HG02588 (cell line): ENCODE measurements at regions not wholly inside any gene's neighbourhood (a gene's known extent, or its start where the extent isn't known, plus 50 kb on each side); places are given as distances from the start of the nearest gene placed in this dataset.
"Not testable (repeated sequence)": the region's sequence is repeated elsewhere in the genome, so short reads cannot be mapped to it uniquely, and the experiment has no call there.

Experiments used
- ATAC-seq: cut with Tn5 transposase; IDR thresholded peaks from one replicate; pipeline ENCODE4 v1.9.1; 2021; ENCODE audit warnings: mild to moderate bottlenecking, moderate library complexity; ENCODE audit not compliant: unreplicated experiment

DNA sequence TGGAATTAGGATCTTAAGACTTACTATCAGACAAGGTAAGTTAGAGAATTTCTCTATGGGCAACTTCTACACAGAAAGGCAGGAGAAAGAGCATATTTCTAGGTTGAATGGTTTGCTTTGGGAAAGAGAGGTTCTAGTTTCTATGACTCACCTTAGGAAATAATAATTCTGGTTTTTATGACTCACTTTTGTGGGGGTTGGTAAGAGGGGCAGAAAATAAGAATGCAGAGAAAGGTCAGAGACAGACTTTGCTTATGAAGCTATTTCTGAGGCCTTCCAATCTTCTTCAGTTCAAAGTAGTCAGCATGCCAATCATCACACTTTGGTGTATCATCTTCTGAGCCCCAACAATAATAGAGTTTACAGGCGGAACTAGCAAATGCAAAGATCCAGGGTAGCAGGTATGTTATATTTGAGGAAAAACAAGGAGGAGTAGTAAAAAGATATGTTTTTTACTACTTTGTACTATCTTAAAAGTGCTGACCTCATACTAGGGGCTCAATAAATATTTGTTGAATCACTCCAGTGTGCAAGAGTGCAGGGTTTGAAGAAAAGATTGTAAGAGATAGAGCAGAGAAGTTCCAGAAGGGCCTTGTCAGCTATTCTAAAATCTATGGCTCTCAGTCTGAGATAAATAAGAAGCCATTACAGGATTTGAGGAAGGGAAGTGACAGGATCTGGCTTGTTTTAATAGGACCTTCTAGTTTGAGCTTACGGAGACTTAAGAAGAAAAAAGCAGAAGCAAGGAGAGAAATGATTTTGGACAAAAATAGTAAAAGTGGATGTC, 56.7 kb upstream of the LRFN5 start:
- ATAC-seq, result no peak

DNA sequence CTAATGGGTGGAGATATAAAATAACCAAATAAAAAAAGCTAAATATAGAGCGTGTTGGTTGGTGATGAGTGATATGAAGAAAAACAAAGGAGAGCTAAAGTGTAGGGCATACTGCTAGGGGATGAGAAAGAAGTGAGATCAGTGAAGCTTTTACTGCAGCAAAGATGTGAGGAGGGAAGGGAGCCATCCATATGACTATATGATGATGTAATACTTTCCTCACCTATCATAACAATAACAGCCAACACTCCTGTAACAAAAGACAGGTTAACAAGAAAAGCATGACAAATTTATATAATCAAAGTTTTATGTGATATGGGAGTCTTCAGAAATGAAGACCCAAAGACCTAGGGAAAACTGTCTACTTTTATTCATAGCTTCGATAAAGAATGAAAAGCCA, 57.4 kb upstream of the LRFN5 start:
- no peak for ATAC-seq

DNA sequence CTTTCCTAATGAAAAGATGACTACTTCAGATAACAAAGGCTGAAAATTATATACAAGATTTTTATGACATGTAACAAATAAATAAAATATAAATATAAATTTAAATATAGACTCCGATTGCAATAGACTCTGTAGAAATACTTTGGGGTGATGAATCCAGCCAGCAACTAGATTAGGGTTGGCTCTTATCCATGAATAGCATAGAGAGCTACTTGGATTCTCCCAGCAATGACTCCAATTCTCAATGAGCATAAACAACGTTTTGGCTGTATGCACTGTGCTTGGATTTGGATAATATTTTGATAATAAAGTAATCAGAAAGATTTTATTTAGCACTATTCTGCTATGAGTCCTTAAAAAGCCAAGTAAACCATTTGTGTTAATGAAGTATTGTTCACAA, 58.0 kb upstream of the LRFN5 start:
- ATAC-seq, result no peak

DNA sequence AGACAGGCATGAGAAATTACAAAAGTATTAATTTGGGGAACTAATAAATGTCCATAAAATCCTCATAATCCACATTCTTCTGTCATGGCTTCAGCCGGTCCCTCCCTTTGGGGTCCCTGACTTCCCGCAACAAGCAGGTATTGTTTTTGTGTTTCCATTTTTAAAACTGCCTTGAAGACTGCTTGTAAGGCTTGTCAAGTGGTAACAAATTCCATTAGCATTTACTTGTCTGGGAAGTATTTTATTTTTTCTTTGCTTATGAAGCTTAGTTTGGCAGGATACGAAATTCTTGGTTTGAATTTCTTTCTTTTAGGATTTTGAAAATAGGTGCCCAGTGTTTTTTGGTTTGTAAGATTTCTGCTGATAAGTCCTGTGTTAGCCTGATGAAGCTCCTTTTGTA, 65.3 kb upstream of the LRFN5 start:
- no peak for ATAC-seq

DNA sequence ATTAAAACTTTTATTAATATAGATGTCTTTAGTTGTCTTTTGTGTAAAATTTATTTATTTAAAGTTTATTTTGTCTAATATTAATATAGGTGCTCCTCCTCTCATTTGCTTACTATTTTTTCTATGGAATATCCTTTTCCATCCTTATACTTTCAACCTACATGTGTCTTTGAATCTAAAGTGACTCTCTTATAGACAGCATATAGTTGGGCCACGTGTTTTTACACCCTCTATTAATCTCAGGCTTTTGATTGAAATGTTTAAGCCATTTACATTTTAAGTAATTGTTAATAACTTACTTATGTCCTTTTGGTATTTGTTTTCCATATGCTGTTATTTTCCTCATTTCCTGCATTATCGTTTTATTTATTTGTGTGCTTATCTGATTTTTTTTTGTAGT, 74.4 kb upstream of the LRFN5 start:
- ATAC-seq, result no peak

DNA sequence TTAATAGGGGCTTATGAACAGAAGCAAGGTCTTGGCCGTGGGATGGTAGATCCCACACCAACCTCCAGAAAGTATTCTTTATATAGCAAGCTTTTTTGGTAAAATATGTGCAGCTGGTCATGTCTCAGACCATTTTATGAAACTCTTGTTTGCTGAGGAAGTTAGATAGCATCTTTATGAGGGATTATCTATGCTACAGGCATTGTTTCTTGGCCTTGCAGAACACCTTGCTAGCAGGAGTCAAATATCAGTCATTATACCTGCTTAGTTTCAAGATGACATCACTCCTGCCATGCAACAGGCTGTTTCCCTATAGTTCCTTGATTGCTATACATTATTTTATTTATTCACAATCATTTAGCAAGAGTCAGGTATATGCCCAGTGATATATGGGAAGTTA, 84.8 kb upstream of the LRFN5 start:
- no peak for ATAC-seq

DNA sequence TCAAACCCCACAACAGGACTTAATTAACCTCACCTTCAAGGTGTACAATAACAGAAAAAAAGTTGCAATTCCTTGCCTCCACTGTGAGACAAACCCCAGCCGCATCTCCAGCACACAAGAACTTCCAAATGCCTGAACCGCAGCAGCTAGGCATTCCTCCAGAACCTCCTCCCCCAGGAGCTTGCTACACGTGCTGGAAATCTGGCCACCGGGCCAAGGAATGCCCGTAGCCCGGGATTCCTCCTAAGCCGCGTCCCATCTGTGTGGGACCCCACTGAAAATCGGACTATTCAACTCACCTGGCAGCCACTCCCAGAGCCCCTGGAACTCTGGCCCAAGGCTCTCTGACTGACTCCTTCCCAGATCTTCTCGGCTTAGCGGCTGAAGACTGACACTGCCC, 88.6 kb upstream of the LRFN5 start:
- ATAC-seq, result not testable (repeated sequence)

DNA sequence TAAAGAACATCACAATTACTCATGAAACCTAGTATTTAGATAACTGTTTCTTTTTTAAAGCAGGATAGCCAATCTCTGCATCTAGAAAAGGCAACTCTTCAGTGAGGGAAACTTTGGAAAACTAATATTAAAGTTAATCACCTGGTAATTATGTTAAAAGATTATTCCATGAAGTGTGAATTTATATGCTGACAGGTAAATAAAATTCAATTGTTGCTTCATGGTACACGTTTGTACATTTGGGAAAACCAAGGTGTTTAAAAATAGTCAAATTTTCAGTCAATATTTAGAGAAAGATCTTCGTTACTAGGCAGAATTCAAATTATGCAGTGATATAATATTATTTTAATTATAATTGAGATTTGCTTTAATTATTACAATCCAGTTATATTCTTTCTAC, 100.1 kb upstream of the LRFN5 start:
- ATAC-seq, result no peak

DNA sequence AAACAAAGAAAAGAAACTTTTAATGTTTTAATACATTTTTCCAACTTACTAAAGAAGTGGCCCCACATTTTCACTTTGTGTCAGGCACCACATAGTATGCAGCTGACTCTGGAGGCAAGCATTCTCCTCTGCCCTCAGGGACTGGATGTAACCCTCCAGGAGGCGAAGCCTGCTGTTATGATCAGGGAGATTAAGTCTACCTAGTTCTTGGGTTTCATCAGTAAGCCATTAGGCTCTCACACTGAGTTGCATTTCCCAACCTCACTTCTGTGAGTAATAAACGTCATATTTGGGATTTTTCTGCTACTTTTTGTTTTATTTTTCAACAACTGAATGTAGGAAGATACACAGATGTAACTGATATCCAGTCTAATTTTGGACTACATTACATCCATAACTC, 101.2 kb upstream of the LRFN5 start:
- no peak for ATAC-seq

DNA sequence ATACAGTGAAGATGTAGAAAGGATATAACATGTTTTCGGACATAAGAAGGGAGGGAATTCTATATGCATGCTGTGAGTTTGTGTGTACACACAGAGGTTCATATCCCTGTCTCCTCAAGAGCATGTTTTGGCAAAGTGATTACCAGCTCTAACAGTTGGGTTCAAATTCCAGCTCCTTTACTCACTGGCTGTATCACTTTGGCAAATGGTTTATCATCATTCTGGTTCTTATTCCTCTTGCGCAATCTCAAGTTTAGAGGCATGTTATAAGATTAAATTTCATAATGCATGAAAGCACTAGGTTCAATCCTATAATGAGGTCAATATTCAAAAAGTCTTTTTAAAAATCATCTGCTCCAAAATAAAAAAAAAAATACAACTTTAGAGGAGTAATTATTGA, 107.7 kb upstream of the LRFN5 start:
- no peak for ATAC-seq

DNA sequence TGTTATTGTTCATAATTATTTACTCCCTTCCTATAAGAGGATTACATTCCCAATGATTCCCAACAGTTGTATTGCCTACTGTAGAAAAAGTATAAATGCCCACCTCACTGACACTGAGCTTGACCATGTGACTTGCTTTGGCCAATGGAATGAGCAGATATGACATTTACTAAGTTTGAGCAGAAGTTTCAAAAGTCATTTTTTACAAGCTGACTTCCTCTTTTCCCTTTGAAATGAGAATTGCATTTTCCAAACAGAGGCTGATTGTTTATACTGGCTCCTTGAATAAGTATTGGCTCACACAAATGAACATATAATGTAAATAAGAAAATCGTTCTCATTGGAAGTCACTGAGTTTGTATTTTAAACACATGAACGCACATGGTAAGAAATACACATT, 116.4 kb upstream of the LRFN5 start:
- ATAC-seq, result no peak

DNA sequence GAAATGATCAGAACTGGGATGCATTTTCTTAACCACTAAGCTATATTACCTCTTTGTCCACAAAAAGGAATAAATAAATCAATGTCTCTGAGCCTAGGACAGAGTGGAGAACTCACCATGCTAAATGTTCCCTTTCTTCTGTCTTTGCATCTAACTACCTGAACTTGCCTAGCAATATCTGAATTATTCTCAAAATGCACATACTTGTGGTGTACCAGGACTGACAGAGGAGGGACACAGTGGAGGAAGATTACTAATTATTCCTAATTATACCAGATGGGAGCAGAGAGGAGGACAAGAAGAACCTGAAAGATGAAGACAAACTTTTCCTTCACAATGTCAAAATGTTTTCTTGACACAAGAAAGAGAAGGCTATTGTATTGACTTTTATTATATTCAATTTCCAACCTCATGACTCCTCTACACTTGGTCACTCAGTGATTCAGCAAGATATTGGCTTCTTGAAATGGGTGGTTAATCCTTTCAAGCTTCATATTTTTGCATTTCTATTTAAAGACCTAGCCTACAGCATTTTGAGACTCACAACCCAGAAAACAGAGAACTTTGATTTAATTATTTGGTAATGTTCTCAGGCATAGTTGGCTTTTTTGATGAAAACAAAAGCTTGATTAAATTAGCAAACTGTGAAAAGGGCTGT, 117.2 kb upstream of the LRFN5 start:
- no peak for ATAC-seq

DNA sequence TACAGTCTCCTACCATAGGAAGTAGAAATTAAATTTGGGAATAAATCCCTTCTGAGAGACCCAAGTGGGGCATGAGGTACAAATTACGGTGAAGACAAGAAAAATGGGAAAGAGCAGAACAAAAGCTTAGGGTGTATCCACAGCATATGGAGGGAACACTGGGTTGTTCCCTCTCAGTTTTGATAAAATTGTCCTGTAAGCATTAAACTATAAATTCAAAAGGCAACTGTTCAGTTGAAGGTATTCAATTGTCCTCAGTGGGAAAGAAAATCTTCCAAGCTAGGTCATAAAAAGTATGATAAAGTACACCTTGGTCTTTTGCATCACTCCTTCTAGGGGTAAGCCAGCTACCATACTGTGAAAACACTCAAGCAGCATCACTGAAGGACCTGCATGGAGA, 118.3 kb upstream of the LRFN5 start:
- ATAC-seq, result no peak

DNA sequence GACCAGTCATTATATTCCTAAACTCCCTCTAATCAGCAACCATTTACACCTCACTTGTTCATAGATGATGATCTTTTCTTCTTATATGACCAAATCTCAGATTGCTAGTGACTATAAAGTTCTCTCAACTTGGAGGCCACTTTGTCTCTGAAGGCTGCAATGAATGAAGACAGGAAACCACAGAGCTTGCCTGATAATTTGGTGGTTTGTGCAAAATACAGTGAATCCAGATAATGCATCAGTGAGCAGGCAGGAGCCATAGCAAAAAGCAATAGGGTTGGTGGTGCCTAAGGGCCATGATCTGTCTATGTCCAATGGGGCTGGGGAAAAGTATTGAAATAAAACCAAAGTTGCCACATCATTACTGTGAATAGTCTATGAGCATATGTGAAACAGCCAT, 123.8 kb upstream of the LRFN5 start:
- ATAC-seq, result no peak

DNA sequence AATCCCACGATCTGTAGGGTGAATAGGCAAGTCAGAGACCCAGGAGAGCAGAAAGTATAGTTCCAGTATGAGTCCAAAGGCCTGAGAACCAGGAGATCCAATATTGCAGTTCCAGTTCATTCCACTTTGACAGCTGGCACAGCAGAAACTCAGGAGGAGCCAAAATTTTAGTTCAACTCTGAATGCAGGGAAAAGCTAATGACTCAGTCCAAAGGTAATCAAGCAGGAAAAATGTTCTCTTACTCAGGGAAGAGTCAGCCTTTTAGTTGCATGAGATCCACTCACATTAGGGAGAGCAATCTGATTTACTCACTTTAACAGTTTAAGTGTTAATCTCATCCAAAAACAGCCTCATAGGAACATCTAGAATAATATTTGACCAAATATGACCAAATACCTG, 130.2 kb upstream of the LRFN5 start:
- no peak for ATAC-seq

DNA sequence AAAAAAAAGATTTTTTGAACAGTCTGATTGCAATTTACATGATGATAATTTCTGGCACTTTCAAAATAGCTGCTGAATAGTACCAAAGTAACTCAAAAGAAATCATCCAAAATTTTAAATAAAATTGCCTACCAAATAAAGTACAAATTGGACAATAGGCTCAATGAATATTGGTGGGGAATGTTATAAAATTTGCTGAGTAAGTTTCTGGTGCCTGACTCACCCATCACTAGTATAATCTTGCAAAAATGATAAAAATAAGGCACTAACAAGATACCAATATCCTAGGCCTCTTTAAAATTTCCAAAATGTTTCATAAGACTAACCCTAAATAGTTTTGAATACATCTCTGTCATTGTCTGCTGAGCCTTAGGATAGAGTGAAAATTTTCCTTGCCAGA, 145.3 kb upstream of the LRFN5 start:
- no peak for ATAC-seq

DNA sequence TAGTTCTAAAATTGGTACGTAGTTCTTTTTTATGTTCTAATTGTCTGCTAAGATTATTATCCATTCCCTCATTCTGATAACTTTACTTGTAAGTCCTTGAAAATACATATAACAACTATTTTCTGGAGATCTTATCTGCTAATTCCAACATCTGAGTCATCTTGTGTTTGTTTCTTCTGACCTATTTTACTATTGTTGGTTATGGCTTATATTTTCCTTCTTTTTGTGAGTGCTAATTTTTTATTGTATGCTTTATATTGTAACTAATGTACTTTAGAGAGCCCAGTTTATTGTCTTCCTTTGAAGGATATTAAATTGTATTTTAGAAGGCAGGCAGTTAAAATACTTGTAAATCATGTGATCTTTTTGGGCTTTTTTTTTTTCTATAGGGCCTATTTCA, 149.3 kb upstream of the LRFN5 start:
- ATAC-seq, result no peak

DNA sequence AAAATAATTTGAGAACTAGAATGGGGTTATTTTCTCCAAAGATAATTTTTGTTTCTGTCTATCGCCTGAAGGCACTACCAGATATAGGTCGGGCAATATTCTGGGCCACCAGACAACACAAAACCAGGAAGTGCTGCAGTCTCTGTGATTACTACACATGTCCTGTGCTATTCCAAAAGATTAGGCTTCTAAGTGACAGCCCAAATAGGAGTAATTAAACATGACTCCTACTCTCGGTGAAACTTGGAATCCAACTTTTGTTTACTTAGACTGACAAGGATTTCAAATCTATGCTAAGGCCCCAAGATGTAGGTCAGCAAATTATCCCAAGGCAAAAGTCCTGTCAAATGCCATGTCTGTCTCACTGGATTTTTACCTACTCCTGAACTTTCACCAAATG, 157.6 kb upstream of the LRFN5 start:
- ATAC-seq, result no peak

DNA sequence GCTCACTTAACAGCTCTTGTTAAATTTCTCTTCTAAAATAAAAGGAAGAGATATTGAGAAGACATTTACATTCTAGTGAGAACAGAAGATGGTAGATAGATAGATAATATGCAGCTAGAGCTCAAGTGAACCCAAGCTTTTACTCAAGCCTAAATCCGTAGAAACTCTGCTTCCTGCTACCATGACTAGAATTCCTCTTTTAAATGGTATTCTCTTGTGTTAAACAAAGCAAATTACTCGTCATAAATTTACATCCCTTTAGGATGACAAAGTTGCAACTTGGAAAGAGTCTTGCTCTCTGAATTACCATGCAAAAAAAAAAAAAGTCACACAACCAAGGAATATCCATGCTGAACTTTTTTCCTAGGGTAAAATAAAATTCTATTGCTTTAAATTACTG, 160.7 kb upstream of the LRFN5 start:
- no peak for ATAC-seq

DNA sequence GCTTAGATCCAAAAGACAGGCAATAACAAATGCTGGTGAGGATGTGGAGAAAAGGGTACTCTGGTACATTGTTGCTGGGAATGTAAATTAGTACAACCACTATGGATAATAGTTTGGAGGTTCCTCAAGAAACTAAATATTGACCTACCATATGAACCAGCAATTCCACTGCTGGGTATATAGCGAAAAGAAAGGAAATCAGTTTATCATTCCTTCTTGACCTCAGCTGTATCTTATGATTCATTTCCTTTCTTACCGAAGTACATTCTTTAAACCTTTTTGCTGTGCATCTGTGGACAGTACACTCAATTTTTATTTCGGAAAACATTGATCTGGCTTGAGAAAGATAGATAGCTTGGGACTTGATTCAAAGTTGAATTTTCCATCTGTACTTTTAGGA, 183.2 kb upstream of the LRFN5 start:
- no peak for ATAC-seq

DNA sequence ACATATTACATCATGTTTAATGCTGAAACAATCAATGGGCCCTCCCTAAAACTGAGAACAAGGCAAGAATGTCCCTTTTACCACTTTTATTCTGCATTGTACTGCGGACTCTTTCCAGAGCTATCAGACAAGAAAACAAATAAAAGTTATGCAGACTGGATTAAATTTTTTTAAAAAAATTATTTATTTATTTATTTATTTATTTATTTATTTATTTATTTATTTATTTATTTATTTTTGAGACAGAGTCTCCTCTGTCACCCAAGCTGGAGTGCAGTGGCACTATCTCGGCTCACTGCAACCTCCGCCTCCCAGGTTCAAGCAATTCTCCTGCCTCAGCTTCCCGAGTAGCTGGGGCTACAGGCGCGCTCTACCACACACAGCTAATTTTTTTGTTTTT, 185.4 kb upstream of the LRFN5 start:
- not testable (repeated sequence) for ATAC-seq

DNA sequence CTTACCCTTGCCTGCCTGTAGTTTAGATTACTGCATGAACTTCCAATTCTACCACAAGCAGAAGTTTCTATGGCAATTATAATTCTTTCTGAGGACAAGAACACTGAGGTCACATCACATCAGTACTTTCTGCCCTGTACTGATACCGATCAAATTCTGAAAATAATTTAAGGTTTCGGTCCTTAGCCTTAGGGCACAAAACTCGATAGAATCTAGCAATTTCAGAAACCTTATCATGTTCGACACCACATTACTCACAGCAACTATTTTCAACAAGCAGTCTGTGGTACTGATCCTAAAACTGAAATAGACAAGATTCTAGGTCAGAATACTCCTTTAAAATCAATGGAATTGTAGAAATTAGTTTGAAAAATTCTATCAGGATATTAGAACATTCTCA, 187.0 kb upstream of the LRFN5 start:
- no peak for ATAC-seq

DNA sequence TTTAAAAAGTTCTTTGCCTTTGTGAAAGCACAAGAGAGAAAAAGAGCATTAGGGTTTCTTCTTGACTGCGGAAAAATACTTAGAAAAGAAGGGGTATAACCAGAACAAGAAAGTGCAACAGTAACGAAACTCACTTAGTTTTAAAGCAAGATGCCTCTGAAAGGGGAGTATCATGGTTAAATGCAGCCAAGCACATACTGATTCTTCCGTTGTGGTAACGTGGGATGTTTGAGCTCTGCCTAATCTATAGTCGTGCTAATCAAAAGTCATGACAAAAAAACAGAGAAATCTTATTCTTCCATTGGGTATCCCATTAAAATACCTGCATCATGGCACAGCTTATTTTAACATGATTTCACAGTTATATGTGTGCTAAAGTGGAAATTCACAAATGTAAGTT, 187.8 kb upstream of the LRFN5 start:
- ATAC-seq, result no peak
